ENCODE measurements at regions not wholly inside any gene's neighbourhood (a gene's known extent, or its start where the extent isn't known, plus 50 kb on each side); places are given as distances from the start of the nearest gene placed in this dataset.

- no peak for ATAC-seq
These were observed 143.0 kb upstream of the SCN7A start for GRCh38 chr2:166637051-166637450.

- no peak for ATAC-seq
These were observed 140.7 kb upstream of the SCN7A start for GRCh38 chr2:166634706-166635105.

- no peak for ATAC-seq
These were observed 138.6 kb upstream of the SCN7A start for GRCh38 chr2:166632616-166633015.

GRCh38 chr2:166628478-166629136, 134.6 kb upstream of the SCN7A start:
- ATAC-seq: no peak

GRCh38 chr2:166627893-166628292, 133.8 kb upstream of the SCN7A start:
- ATAC-seq: no peak

GRCh38 chr2:166625670-166626069, 131.6 kb upstream of the SCN7A start:
- no peak for ATAC-seq

- ATAC-seq: no peak
These were observed 120.5 kb upstream of the SCN7A start for GRCh38 chr2:166614503-166614902.

GRCh38 chr2:166614029-166614428, 120.0 kb upstream of the SCN7A start:
- ATAC-seq: no peak

GRCh38 chr2:166613226-166613625, 119.2 kb upstream of the SCN7A start:
- no peak for ATAC-seq

GRCh38 chr2:166612214-166612613, 118.2 kb upstream of the SCN7A start:
- ATAC-seq: no peak

GRCh38 chr2:166610913-166611305, 116.9 kb upstream of the SCN7A start:
- ATAC-seq: no peak

- peak in 1 of 2 donors; percentile 10 for ATAC-seq
These were observed 116.3 kb upstream of the SCN7A start for GRCh38 chr2:166610180-166610912.

- no peak for ATAC-seq
These were observed 115.3 kb upstream of the SCN7A start for GRCh38 chr2:166609183-166609959.

- no peak for ATAC-seq
These were observed 113.8 kb upstream of the SCN7A start for GRCh38 chr2:166607880-166608279.

GRCh38 chr2:166593403-166593802, 99.4 kb upstream of the SCN7A start:
- ATAC-seq: no peak

GRCh38 chr2:166592750-166593149, 98.7 kb upstream of the SCN7A start:
- ATAC-seq: no peak

GRCh38 chr2:166591226-166591625, 97.2 kb upstream of the SCN7A start:
- no peak for ATAC-seq

- no peak for ATAC-seq
These were observed 79.3 kb upstream of the SCN7A start for GRCh38 chr2:166573391-166573790.

- ATAC-seq: no peak
These were observed 78.9 kb upstream of the SCN7A start for GRCh38 chr2:166572937-166573336.

- ATAC-seq: no peak
These were observed 74.4 kb upstream of the SCN7A start for GRCh38 chr2:166568409-166568808.

GRCh38 chr2:166565501-166565900, 71.5 kb upstream of the SCN7A start:
- no peak for ATAC-seq

- no peak for ATAC-seq
These were observed 69.8 kb upstream of the SCN7A start for GRCh38 chr2:166563894-166564293.

- ATAC-seq: no peak
These were observed 66.0 kb upstream of the SCN7A start for GRCh38 chr2:166560022-166560421.

- ATAC-seq: no peak
These were observed 56.9 kb upstream of the SCN7A start for GRCh38 chr2:166550923-166551322.

Data from activated CD4-positive, CD25-positive, alpha-beta regulatory T cell treated with anti-CD3 and anti-CD28 coated beads, Interleukin-2, amount 50 U/mL, for 24 hours (primary cell).